GDM1 (cell line): ENCODE measurements at regions not wholly inside any gene's neighbourhood (a gene's known extent, or its start where the extent isn't known, plus 50 kb on each side); places are given as distances from the start of the nearest gene placed in this dataset.

Experiments used
- DNase-seq: peaks from one replicate; lab custom pipeline; 2025; lab: John Stamatoyannopoulos, UW

DNA sequence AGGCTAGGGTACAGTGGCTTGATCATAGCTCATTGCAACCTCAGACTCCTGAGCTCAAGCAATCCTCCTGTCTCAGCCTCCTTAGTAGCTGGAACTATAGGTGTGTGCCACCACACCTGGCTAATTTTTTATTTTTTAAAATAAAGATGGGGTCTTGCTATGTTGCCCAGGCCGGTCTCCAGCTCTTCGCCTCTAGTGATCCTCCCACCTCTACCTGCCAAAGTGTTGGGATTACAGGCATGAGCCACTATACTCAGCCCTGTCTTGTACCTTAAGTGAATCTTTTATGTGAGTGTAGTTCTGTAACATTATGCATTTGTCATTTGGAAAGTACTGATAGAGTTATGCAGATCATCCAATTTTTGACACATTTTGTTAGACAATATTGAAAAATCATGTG is 66.9 kb upstream of the C15orf39 start:
- no peak for DNase-seq

DNA sequence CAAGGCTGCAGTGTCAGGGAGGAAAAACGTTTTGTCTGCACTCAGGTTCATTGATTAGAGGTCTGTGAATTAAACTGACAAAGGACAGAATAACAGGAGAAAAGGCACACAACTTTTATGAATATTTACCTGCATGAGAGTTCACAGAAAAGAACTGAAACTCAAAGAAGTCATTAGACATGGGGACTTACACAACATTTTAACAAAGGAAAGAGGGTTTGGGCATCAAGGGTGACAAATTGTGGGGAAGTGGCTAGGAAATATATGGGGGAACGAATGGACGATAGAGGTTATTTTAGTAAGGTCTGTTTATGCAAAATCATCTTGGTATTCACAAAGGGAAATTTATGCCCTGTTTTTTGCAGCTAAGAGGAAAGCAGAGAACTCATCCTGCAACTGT is 65.6 kb upstream of the C15orf39 start:
- DNase-seq, result peak; percentile 29

DNA sequence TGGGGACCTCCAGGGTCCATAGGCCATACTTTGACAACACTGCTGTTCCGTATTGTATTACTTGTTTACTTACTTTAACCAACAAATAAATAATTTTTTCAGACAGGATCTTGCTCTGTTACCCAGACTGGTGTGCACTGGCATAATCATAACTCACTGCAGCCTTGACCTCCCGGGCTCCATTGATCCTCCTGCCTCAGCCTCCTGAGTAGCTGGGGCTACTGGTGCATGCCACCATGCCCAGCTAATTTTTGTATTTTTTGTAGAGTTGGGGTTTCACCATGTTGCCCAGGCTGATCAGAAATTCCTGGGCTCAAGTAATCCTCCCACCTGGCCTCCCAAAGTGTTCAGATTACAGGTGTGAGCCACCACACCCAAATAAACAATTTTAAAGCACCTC is 64.9 kb upstream of the C15orf39 start:
- DNase-seq, result no peak

DNA sequence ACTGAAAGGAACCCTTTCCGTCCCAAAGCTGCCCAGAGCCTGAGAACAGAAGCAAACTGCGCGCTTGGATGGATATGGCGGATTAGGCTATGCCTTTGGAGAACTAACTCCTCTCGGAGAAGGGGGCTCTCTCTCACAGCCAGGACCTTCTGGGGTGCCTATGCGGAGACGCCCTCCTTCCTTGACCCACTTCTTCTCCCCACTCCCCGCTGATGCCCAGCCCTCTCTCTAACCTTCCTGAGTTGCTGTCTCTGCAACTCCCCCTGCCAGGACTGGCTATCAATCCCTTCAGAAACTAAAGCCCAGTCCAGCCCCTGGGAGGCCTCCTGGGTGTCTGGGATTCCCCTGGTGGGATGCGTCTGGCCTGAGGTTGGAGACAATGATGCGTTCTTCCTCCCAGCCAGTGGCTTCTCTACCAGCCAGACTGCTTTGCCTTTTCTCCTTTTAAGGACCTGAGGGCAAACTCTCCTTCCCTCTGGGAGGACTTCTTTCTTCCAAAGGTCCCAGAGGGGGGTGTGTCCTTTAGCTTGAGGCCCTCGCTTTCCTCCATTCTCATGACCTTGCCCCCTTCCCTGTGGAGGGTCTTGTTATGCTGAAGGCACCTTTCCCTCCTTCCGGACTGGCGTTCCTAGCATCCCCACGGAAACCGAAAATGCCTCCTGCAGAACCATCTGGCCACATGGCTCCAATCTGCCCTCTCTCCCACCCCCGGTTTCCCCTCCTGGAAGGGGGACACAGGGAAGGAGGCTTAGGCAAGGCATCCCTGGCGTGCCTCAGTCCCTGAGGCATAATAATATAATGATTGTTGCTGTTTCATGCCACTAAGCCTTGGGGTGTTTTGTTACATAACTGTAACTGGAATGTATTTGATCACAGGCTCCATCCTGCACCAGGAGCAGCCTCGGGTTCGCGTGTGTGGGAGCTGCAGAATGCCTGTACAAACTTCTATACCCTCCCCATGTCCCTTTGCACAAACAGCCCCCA is 63.4 kb upstream of the C15orf39 start:
- no peak for DNase-seq

DNA sequence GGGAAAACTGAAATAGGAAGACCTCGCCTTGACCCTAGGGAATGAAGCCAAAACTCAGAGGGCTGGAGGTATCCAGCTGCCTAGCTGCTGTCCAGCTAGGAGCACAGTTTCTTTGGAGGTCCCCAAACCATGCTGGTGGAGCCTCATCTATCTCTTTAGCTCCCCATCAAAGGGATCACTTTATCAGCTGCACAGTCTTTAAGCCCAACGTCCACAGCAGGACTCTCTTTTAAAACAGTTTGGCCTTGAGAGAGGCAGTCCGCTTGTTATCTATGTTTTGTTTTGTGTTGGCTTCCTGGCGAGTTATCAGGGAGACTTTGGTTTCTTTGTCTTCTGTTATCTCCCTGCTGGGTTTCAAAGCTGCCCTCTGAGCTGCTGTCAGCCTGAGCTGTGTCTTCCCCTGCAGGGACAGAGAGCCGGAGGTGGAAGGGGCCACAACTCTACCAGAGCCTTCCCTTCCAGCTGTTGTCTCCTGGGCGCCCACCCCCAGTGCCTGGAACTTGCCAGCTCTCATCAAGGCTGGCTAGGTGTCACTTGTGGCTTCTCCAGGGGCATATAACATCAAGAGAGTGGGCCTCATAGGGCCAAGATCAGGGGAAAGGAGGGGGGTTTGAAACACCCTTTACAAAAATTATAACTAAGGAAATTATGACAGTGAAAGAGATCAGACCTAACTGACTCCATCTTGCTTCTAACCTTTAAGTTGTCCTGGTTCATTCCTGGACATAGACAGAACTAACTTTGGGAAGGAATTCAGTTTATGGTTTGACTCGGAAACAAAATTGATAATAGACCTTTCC is 61.4 kb upstream of the C15orf39 start:
- no peak for DNase-seq

DNA sequence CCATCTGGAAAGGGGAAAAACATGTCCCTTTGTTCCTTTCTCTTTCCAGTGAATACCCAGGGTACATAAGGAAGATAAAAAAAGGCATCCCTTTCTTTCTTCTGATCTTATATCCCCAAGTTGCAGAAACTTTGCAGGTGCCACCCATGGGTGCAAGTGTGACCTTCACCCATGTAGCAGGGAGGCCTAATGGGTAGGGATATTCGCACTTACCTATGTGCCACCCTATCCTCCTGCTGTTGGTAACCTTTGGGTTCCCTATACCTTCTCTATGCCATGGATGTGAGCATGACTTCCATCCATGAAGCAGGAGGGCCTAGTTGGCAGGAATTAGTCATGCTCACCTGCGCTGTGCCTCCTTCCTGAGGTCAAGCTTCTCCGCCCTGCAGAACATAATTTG is 59.2 kb upstream of the C15orf39 start:
- no peak for DNase-seq

DNA sequence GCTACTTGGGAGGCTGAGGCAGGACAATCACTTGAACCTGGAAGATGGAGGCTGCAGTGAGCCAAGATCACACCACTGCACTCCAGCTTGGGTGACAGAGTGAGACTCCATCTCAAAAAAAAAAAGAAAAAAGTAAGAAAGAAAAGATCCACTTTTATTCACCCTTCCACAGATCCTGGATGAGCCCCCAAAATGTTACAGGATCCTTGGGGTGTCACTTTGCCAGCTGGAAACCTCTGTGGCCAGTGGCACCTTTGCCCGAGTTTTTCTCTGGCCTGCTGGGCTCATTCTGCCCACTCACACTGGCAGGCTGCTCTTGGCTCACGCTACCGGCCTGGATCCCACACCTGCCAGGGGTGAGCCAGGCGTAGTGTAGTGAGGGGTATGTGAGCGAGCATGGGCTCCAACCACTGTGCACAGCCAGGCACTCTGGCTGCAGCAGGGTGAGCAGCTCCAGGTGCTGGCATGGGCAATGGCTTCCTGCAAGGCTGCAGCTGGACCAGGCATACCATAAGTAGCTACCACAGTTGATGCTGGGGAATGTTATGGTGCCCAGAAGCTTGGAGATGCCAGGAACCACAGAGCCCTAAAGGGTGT is 57.8 kb upstream of the C15orf39 start:
- DNase-seq, result no peak

DNA sequence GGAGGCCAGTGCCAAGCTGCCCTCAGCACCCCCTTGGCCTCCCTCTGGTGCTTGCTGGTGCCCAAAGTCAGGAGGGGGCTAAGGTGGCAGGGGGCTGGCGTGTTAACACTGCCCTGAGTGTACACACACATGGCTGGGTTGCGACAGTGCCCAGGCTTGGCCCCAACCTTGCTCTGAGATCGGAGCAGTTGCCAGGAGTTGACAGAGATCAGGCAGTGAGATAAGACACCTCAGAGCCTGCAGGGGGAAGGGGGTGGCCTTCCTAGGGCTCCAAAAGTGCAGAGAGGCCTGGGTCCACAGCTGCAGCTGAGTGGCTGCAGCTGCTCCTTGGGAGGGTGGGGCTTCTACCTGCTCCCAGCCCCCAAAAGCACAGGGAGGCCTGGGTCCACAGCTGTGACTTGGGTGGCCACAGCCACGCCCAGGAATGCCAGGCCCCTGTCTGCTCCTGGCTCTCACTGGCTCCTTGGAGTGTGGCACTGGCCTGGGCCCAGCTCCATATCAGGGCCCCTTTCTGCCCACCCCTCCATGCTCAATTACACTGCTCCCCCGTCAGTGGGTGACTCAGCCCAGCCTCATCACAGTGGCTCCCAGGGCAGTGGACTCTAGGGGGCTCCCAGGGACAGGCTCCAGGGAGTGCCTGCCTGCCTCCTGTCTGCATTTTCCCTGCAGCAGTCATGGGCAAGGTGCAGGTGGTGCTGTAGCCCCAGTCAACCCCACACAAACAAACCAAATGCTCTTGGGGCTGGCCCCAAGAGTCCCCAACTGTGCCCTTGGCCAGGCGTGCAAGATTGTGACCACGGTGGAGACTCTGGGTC is 56.4 kb upstream of the C15orf39 start:
- DNase-seq, result no peak

DNA sequence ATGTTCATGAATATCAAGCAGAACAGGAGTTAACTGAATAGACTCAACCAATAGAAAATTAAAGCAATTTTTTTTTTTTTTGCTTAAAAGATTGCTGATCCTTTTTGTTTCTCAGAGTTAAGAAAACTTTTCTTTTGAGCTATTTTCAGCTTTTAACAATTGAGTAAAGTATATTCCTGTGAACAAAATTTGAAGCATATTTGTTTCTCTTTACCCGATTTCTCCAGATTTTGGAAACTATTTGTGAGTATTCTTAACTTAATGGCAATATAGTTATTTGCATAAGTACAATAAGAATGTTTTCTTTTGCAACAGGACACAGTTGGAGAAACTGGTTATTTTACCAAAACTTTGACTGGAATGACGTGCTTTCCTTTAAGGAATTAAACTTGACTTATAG is 53.4 kb upstream of the C15orf39 start:
- DNase-seq, result no peak

DNA sequence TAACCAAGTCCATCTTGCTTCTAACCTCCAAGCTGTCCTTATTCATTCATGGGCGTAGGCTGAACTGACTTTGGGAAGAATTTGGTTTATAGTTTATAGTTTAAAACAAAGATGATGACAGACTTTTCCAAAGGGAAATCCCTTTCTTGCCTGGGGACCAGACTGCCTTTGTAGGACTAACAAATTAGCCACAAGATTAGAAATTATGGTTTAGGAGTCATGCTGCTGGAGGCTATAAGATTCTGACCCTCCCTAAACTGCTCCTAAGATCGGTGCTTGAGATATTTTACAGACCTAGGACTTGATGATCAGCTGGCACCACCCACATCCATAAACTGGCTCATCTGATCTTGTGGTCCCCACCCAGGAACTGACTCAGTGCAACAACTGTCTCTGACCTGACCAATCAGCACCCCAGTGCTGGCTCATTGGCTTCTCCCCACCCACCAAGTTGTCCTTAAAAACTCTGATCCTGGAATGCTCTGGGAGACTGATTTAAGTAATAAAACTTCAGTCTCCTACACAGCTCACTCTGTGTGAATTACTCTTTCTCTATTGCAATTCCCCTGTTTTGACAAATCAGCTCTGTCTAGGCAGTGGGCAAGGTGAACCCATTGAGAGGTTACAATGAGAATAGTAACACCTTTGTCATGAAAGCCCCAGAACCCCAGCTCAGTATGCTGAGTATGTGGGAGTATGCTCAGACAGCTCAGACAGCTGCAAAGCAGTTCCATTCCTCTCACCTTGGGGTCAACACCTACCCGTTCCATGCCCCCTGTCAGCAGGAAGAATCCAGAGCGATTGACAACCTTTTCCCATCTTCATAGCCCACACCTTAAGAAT is 51.6 kb upstream of the C15orf39 start:
- DNase-seq, result no peak

DNA sequence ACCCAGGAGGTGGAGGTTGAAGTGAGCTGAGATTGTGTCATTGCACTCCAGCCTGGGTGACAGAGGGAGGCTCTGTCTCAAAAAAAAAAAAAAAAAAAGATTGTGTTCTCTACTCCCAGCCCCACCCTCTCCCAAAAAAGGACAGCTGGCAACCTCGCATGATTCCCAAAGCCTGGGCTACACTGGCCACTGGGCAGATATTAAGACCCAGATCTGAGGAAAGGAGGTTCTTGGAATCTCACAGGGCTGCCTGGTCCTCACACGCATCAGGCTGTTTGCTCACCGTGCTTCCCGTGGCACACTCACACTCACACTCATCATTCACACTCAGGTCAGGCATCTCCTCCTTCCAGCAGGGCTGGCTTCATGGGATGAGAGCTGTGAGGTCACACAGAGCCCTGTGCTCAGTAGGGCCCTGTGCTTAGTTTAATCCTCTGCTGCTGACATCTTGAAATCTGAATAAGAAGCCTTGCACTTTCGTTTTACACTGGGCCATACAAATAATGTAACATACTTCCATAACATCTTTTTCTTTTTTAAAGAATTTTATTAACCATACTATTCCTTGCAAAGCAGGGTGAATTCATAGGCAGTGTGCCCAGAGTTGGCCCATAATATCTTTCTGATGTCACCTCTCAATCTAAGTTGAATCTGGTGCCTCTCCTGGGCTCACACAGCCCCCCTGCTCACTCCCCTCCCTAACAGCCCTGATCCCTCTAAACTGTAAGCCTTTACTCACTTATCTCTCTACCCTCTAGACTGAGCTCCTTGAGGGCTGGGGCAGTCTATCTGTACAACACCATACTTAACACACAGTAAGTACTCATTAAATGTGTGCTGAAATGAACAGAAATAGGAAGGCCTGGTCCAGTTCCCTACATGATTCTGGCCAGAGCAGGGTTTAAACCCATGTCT is 50.2 kb upstream of the C15orf39 start:
- no peak for DNase-seq
